Neural cell (in vitro differentiated cells): ENCODE measurements at regions not wholly inside any gene's neighbourhood (a gene's known extent, or its start where the extent isn't known, plus 50 kb on each side); places are given as distances from the start of the nearest gene placed in this dataset.

Experiments
- EP300 ChIP-seq: fragments of 450-650 bp; conservative IDR thresholded peaks from 2 replicates; pipeline ENCODE4 v1.6.1; 2014; ENCODE audit warnings: antibody characterized with exemption, mild to moderate bottlenecking, moderate library complexity; ENCODE audit not compliant: poor library complexity, severe bottlenecking
- EZH2 ChIP-seq: fragments of 200-600, 300-800 bp; shearing (Covaris generic), sonication (generic); IDR thresholded peaks from 2 replicates; pipeline ENCODE4 v1.6.1; 2014; ENCODE audit warnings: antibody characterized with exemption, low read length, borderline replicate concordance, mild to moderate bottlenecking; ENCODE audit not compliant: insufficient read depth, poor library complexity, severe bottlenecking
- TAF1 ChIP-seq: IDR thresholded peaks from 2 replicates; pipeline ENCODE4 v1.6.1; 2012; ENCODE audit warnings: low read depth
- TF ChIP-seq, protein P1 (sequence below): fragments of 450-650 bp; IDR thresholded peaks from 2 replicates; pipeline ENCODE4 v1.5.1; 2014; ENCODE audit warnings: antibody characterized with exemption, mild to moderate bottlenecking, moderate library complexity; ENCODE audit not compliant: poor library complexity, severe bottlenecking
- TF ChIP-seq, protein P2 (sequence below): IDR thresholded peaks from 2 replicates; pipeline ENCODE4 v1.6.1; 2012; ENCODE audit warnings: borderline replicate concordance

DNA sequence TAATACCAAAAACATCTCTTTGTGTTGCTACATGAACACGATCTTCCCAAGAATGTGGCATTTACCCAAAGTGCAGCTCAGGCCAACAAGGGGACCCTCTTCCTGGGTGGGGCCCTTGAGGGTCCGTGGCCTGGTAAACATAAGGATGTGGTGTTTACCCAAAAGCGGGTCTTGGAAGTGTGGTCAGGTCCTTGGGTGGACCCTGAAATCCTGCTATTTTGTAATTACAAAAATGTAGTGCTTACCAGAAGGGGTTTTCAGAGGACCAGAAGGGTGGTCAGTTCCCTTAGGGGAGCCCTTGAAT is 87.8 kb upstream of the PRDM11 start:
- TF ChIP-seq, protein P1, sequence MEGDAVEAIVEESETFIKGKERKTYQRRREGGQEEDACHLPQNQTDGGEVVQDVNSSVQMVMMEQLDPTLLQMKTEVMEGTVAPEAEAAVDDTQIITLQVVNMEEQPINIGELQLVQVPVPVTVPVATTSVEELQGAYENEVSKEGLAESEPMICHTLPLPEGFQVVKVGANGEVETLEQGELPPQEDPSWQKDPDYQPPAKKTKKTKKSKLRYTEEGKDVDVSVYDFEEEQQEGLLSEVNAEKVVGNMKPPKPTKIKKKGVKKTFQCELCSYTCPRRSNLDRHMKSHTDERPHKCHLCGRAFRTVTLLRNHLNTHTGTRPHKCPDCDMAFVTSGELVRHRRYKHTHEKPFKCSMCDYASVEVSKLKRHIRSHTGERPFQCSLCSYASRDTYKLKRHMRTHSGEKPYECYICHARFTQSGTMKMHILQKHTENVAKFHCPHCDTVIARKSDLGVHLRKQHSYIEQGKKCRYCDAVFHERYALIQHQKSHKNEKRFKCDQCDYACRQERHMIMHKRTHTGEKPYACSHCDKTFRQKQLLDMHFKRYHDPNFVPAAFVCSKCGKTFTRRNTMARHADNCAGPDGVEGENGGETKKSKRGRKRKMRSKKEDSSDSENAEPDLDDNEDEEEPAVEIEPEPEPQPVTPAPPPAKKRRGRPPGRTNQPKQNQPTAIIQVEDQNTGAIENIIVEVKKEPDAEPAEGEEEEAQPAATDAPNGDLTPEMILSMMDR, result no peak
- TF ChIP-seq EP300, result no peak
- TF ChIP-seq TAF1, result no peak
- TF ChIP-seq, protein P2, sequence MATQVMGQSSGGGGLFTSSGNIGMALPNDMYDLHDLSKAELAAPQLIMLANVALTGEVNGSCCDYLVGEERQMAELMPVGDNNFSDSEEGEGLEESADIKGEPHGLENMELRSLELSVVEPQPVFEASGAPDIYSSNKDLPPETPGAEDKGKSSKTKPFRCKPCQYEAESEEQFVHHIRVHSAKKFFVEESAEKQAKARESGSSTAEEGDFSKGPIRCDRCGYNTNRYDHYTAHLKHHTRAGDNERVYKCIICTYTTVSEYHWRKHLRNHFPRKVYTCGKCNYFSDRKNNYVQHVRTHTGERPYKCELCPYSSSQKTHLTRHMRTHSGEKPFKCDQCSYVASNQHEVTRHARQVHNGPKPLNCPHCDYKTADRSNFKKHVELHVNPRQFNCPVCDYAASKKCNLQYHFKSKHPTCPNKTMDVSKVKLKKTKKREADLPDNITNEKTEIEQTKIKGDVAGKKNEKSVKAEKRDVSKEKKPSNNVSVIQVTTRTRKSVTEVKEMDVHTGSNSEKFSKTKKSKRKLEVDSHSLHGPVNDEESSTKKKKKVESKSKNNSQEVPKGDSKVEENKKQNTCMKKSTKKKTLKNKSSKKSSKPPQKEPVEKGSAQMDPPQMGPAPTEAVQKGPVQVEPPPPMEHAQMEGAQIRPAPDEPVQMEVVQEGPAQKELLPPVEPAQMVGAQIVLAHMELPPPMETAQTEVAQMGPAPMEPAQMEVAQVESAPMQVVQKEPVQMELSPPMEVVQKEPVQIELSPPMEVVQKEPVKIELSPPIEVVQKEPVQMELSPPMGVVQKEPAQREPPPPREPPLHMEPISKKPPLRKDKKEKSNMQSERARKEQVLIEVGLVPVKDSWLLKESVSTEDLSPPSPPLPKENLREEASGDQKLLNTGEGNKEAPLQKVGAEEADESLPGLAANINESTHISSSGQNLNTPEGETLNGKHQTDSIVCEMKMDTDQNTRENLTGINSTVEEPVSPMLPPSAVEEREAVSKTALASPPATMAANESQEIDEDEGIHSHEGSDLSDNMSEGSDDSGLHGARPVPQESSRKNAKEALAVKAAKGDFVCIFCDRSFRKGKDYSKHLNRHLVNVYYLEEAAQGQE, result no peak
- TF ChIP-seq EZH2, result no peak
